IMR-90 (cell line): ENCODE measurements at regions not wholly inside any gene's neighbourhood (a gene's known extent, or its start where the extent isn't known, plus 50 kb on each side); places are given as distances from the start of the nearest gene placed in this dataset.

Experiments used
- ATAC-seq: fragments of 200-7000 bp; cut with Tn5 transposase; 2 replicates; pipeline ENCODE4 v1.9.1; 2020; ENCODE audit warnings: low read depth, mild to moderate bottlenecking, moderate library complexity
- BruUV-seq: library from RNA; stranded (reverse); fragments of 400-500 nt; replicated peaks from 2 replicates; lab custom pipeline; 2021; lab: Mats Ljungman, UMichigan
- CTCF ChIA-PET: fragments of 300-600 bp; formaldehyde crosslinking; extraction: SDS; loops from one replicate; lab custom pipeline; 2021; ENCODE audit warnings: antibody characterized with exemption; lab: Yijun Ruan, JAX
- POLR2A ChIA-PET: fragments of 300-600 bp; sonication (Branson Sonifier 250); formaldehyde crosslinking; loops from one replicate; lab custom pipeline; 2022; ENCODE audit warnings: antibody characterized with exemption; ENCODE audit not compliant: unreplicated experiment; lab: Charles Lee
- DNase-seq: peaks from one replicate; pipeline ENCODE4 v3.0.0; 2013
- H2AFZ ChIP-seq: replicated peaks from 2 replicates; pipeline ENCODE3; 2013; ENCODE audit warnings: low read length, mild to moderate bottlenecking; ENCODE audit not compliant: poor library complexity
- H2AK5ac ChIP-seq: 2 replicates; pipeline ENCODE4 v1.6.1; 2013; ENCODE audit warnings: low read depth, low read length, inconsistent platforms
- H2AK9ac ChIP-seq: replicated peaks from 2 replicates; pipeline ENCODE3; 2013; ENCODE audit warnings: mild to moderate bottlenecking, low read depth, low read length, moderate library complexity; ENCODE audit not compliant: poor library complexity
- H2BK120ac ChIP-seq: 2 replicates; pipeline ENCODE4 v1.6.1; 2013; ENCODE audit warnings: low read depth, low read length, inconsistent platforms
- H2BK15ac ChIP-seq: 3 replicates; pipeline ENCODE4 v1.6.1; 2013; ENCODE audit warnings: low read depth, low read length, inconsistent platforms
- H2BK20ac ChIP-seq: 2 replicates; pipeline ENCODE4 v1.6.1; 2013; ENCODE audit warnings: low read depth, mild to moderate bottlenecking, inconsistent platforms, low read length, moderate library complexity
- H2BK5ac ChIP-seq: 2 replicates; pipeline ENCODE4 v1.6.1; 2013; ENCODE audit warnings: mild to moderate bottlenecking, low read depth, low read length, inconsistent platforms; ENCODE audit not compliant: poor library complexity, severe bottlenecking
- H3K14ac ChIP-seq: replicated peaks from 2 replicates; pipeline ENCODE4 v1.6.1; 2013; ENCODE audit warnings: low read depth, low read length, inconsistent platforms
- H3K18ac ChIP-seq: 2 replicates; pipeline ENCODE4 v1.6.1; 2013; ENCODE audit warnings: low read depth, low read length, control low read depth
- H3K23ac ChIP-seq: 2 replicates; pipeline ENCODE4 v1.6.1; 2013; ENCODE audit warnings: low read depth, low read length, inconsistent platforms
- H3K27ac ChIP-seq: 2 replicates; pipeline ENCODE4 v1.5.1; 2013; ENCODE audit warnings: mild to moderate bottlenecking, control low read depth, low read length; ENCODE audit not compliant: insufficient read depth
- H3K27me3 ChIP-seq: 2 replicates; pipeline ENCODE4 v1.6.1; 2013; ENCODE audit warnings: low read length; ENCODE audit not compliant: control insufficient read depth, insufficient read depth
- H3K36me3 ChIP-seq: 2 replicates; pipeline ENCODE4 v1.6.1; 2013; ENCODE audit warnings: low read length, mixed read lengths; ENCODE audit not compliant: control insufficient read depth, insufficient read depth
- H3K4ac ChIP-seq: 2 replicates; pipeline ENCODE4 v1.6.1; 2013; ENCODE audit warnings: low read depth, low read length, inconsistent platforms
- H3K4me1 ChIP-seq: 2 replicates; pipeline ENCODE4 v1.6.1; 2013; ENCODE audit warnings: low read length, mixed read lengths; ENCODE audit not compliant: control insufficient read depth, insufficient read depth
- H3K4me2 ChIP-seq: 2 replicates; pipeline ENCODE4 v1.6.1; 2013; ENCODE audit warnings: low read depth, mild to moderate bottlenecking, control low read depth, low read length, moderate library complexity
- H3K4me3 ChIP-seq: 2 replicates; pipeline ENCODE4 v1.5.1; 2013; ENCODE audit warnings: low read depth, mild to moderate bottlenecking, control low read depth, low read length, moderate library complexity; ENCODE audit not compliant: insufficient read depth
- H3K56ac ChIP-seq: 2 replicates; pipeline ENCODE4 v1.6.1; 2013; ENCODE audit warnings: low read length, inconsistent platforms; ENCODE audit not compliant: insufficient read depth; ENCODE audit errors: extremely low read depth
- H3K79me1 ChIP-seq, 2 experiments: 2 replicates each; pipeline ENCODE4 v1.6.1; 2013; ENCODE audit warnings: low read length in 2 of 2, inconsistent platforms in 1 of 2, low read depth in 1 of 2
- H3K9ac ChIP-seq: 2 replicates; pipeline ENCODE4 v1.6.1; 2013; ENCODE audit warnings: low read depth, low read length, control low read depth
- H3K9me1 ChIP-seq: 2 replicates; pipeline ENCODE4 v1.6.1; 2013; ENCODE audit warnings: low read length, inconsistent platforms; ENCODE audit not compliant: insufficient read depth
- H3K9me3 ChIP-seq: 2 replicates; pipeline ENCODE4 v1.6.1; 2013; ENCODE audit warnings: low read length; ENCODE audit not compliant: control insufficient read depth, insufficient read depth
- H4K20me1 ChIP-seq: 2 replicates; pipeline ENCODE4 v1.6.1; 2013; ENCODE audit warnings: low read length, inconsistent platforms; ENCODE audit not compliant: insufficient read depth
- H4K5ac ChIP-seq: 2 replicates; pipeline ENCODE4 v1.6.1; 2013; ENCODE audit warnings: mild to moderate bottlenecking, low read depth, low read length, control low read depth
- H4K8ac ChIP-seq, 2 experiments: 2 replicates each; pipeline ENCODE4 v1.6.1; 2013; ENCODE audit warnings: low read depth in 2 of 2, low read length in 2 of 2, control low read depth in 1 of 2, inconsistent platforms in 1 of 2
- H4K91ac ChIP-seq: 2 replicates; pipeline ENCODE4 v1.6.1; 2013; ENCODE audit warnings: low read depth, low read length, inconsistent platforms; ENCODE audit not compliant: insufficient read depth
- FOS ChIP-seq: fragments of 150-350 bp; IDR thresholded peaks from 2 replicates; pipeline ENCODE4 v1.6.1; 2016; ENCODE audit warnings: low read depth, low read length
- RCOR1 ChIP-seq: IDR thresholded peaks from 2 replicates; pipeline ENCODE4 v1.6.1; 2012; ENCODE audit warnings: mild to moderate bottlenecking, low read length, improper control_type of control experiment; ENCODE audit not compliant: insufficient replicate concordance
- SMC3 ChIP-seq: fragments of 150-350 bp; IDR thresholded peaks from 2 replicates; pipeline ENCODE4 v1.6.1; 2016; ENCODE audit warnings: low read depth, mild to moderate bottlenecking, antibody characterized with exemption, low read length, moderate library complexity
- WGBS, 2 experiments: methylation state at CpG; one replicate each; pipeline versions ENCODE4 v1.1.5 to v1.1.7; 2013; ENCODE audit warnings: missing lambda C conversion rate in 2 of 2; ENCODE audit not compliant: insufficient read length in 1 of 2; ENCODE audit errors: extremely low coverage in 2 of 2; 5-methylcytosine and 5-hydroxymethylcytosine counted together
- dilution Hi-C: fragments of 300-500 bp; cut with HindIII; formaldehyde crosslinking; loops from one replicate; pipeline ENCODE4 v1.14.3; 2018; ENCODE audit warnings: low sequenced_read_pairs; ENCODE audit not compliant: unreplicated experiment
- in situ Hi-C: fragments of 300-500 bp; cut with MboI; formaldehyde crosslinking; loops from 3 replicates; pipeline ENCODE4 v1.14.3; 2019; ENCODE audit warnings: low sequenced_read_pairs, inconsistent platforms, mixed read lengths
- intact Hi-C: fragments of 100-400 bp; cut with micrococcal nuclease; formaldehyde crosslinking; loops from 2 replicates; pipeline ENCODE4 v1.10.0; 2022

GRCh38 chr21:14678973-14679574, 133.0 kb upstream of the SAMSN1 start:
- BruUV-seq: no TSS peak
- H3K79me1 ChIP-seq: no peaks in the 10 kb centered on the region
- no peak overlapping the region for H3K27ac ChIP-seq
- TF ChIP-seq RCOR1 (no peak), SMC3 (no peak), FOS (no peak)
- H2BK120ac ChIP-seq: no peak overlapping the region
- ChIA-PET CTCF (no interaction called here), POLR2A (no interaction called here)
- H3K56ac ChIP-seq: no peak overlapping the region
- no peak overlapping the region for H2BK20ac ChIP-seq
- H3K9me3 ChIP-seq: no peaks in the 10 kb centered on the region
- intact Hi-C loops: no loop called here
- in situ Hi-C loops: no loop called here
- H2BK15ac ChIP-seq: no peak overlapping the region
- no peak overlapping the region for H4K8ac ChIP-seq
- no peak overlapping the region for H3K14ac ChIP-seq
- no peak overlapping the region for H4K91ac ChIP-seq
- no peak overlapping the region for H2AK9ac ChIP-seq
- no peak overlapping the region for H3K4me3 ChIP-seq
- H4K5ac ChIP-seq: no peak overlapping the region
- H2AK5ac ChIP-seq: no peak overlapping the region
- no peaks in the 10 kb centered on the region for H4K20me1 ChIP-seq
- WGBS, 2 experiments: no CpG with 5 or more reads among the region's 3 CpGs
- dilution Hi-C loops: no loop called here
- DNase-seq (no peak), ATAC-seq (no peak)
- no peak overlapping the region for H2BK5ac ChIP-seq
- no peak overlapping the region for H3K9ac ChIP-seq
- H2AFZ ChIP-seq: no peak overlapping the region
- H3K27me3 ChIP-seq: no peaks in the 10 kb centered on the region
- no peak overlapping the region for H3K4ac ChIP-seq
- no peaks in the 10 kb centered on the region for H3K4me1 ChIP-seq
- H3K36me3 ChIP-seq: no peaks in the 10 kb centered on the region
- no peak overlapping the region for H3K23ac ChIP-seq
- H3K4me2 ChIP-seq: no peak overlapping the region
- no peaks in the 10 kb centered on the region for H3K9me1 ChIP-seq
- no peak overlapping the region for H3K18ac ChIP-seq
